ENCODE measurements at regions not wholly inside any gene's neighbourhood (a gene's known extent, or its start where the extent isn't known, plus 50 kb on each side); places are given as distances from the start of the nearest gene placed in this dataset.

GRCh38 chr3:105051972-105052371, 314.7 kb upstream of the ALCAM start:
- TF ChIP-seq POLR2A (IDR thresholded peaks at IDR 0.05; ENCODE audit: low read length) (no peak), GATA1 (IDR thresholded peaks at IDR 0.05; ENCODE audit: low read depth, low read length) (no peak)
